ENCODE measurements at regions not wholly inside any gene's neighbourhood (a gene's known extent, or its start where the extent isn't known, plus 50 kb on each side); places are given as distances from the start of the nearest gene placed in this dataset.
A peak's percentile ranks its signal among the peaks of the same experiment; 100 is the strongest.

DNA sequence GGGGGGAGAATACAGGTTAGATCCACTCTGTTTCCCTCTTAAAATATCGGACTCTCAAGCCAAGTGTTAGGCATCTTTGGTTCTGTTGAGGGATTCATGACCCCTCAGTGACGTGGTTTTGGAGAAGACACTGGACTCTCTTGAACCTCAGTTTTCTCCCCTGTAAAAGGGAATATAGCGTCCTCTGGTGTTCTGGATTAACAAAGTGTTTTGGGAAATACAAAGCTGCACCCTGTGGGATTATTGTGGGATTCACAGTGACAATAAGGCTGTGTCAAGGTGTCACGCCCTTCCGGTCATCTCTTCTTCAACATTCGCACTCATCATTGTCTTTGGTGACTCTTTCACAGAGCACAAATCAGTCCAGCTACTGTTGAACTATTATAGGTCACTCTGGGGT lies 139.0 kb downstream of the IRX1 start:
- H3K4me3 Mint-ChIP-seq, result no peak overlapping the region
- H4K8ac ChIP-seq (replicated peaks; ENCODE audit: insufficient read length, low read depth, low read length), result no peak overlapping the region

More for the DNA sequence above, 139.0 kb downstream of the IRX1 start:
- Histone ChIP-seq H2AFZ (ENCODE audit: low read length) (no peak overlapping the region), H3T11ph (ENCODE audit: low read length) (no peak overlapping the region), H3K27me3 (ENCODE audit: insufficient read depth, low read length) (no peaks in the 10 kb centered on the region), H3K23ac (ENCODE audit: insufficient read length, low read depth, low read length) (no peak overlapping the region), H2BK5ac (ENCODE audit: insufficient read length, low read length) (no peak overlapping the region), H3K4me2 (ENCODE audit: insufficient read depth, insufficient read length, low read length) (no peak overlapping the region), H4K91ac (ENCODE audit: insufficient read length, low read depth, low read length) (no peak overlapping the region), H3K4me1 (ENCODE audit: insufficient read depth, low read length) (no peaks in the 10 kb centered on the region; the same call in 1 of the 2 replicates), H3K79me1 (ENCODE audit: insufficient read depth, low read depth, low read length, poor library complexity, severe bottlenecking) (no peaks in the 10 kb centered on the region), H2AK5ac (ENCODE audit: insufficient read length, low read length) (no peak overlapping the region), H3K79me2 (ENCODE audit: insufficient read depth, low read length) (no peaks in the 10 kb centered on the region), H3K4ac (ENCODE audit: low read depth, low read length) (no peak overlapping the region), H2BK120ac (ENCODE audit: low read depth, low read length, poor library complexity, severe bottlenecking) (no peak overlapping the region), H4K20me1 (ENCODE audit: control insufficient read depth, insufficient read depth, insufficient read length) (no peaks in the 10 kb centered on the region), H4K5ac (ENCODE audit: insufficient read length, low read depth, low read length) (no peak overlapping the region), H3K18ac (ENCODE audit: insufficient read length, low read depth, low read length) (no peak overlapping the region), H2BK12ac (ENCODE audit: insufficient read length, low read depth, low read length) (no peak overlapping the region), H3K56ac (ENCODE audit: insufficient read length, low read depth, low read length) (no peak overlapping the region), H3K9me3 (ENCODE audit: control insufficient read depth, low read depth, low read length) (no peaks in the 10 kb centered on the region), H3K14ac (ENCODE audit: insufficient read depth, low read length) (no peak overlapping the region), H3K23me2 (ENCODE audit: insufficient read length, low read depth, low read length, poor library complexity, severe bottlenecking) (no peaks in the 10 kb centered on the region), H2BK20ac (ENCODE audit: low read depth, low read length, poor library complexity, severe bottlenecking) (no peak overlapping the region), H2BK15ac (ENCODE audit: low read depth, low read length) (no peak overlapping the region), H3K9ac (ENCODE audit: extremely low read depth, insufficient read length, low read length) (no peak overlapping the region), H3K27ac (ENCODE audit: insufficient read length, low read depth, low read length) (no peak overlapping the region)
- no peaks in the 10 kb centered on the region for H3K36me3 Mint-ChIP-seq (ENCODE audit: insufficient read depth in 1 of 3, low read depth in 3 of 3)
- TF ChIP-seq, protein P1, sequence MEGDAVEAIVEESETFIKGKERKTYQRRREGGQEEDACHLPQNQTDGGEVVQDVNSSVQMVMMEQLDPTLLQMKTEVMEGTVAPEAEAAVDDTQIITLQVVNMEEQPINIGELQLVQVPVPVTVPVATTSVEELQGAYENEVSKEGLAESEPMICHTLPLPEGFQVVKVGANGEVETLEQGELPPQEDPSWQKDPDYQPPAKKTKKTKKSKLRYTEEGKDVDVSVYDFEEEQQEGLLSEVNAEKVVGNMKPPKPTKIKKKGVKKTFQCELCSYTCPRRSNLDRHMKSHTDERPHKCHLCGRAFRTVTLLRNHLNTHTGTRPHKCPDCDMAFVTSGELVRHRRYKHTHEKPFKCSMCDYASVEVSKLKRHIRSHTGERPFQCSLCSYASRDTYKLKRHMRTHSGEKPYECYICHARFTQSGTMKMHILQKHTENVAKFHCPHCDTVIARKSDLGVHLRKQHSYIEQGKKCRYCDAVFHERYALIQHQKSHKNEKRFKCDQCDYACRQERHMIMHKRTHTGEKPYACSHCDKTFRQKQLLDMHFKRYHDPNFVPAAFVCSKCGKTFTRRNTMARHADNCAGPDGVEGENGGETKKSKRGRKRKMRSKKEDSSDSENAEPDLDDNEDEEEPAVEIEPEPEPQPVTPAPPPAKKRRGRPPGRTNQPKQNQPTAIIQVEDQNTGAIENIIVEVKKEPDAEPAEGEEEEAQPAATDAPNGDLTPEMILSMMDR (conservative IDR thresholded peaks at IDR 0.05), result peak; percentile 55; the same call in 2 of the 3 replicates
- H3K9me3 Mint-ChIP-seq, result no peaks in the 10 kb centered on the region
- no CpG with 5 or more reads among the region's 6 CpGs for WGBS (ENCODE audit: extremely low coverage, insufficient read length, low lambda C conversion rate)
- H3K4me1 Mint-ChIP-seq, result peaks cover 3 to 10% of the 10 kb centered on the region in 2 experiments; a peak in 3 of 4 replicates
- no peak for DNase-seq
- no peak overlapping the region for H3K27ac Mint-ChIP-seq
- peaks cover 4% of the 10 kb centered on the region for H3K27me3 Mint-ChIP-seq (ENCODE audit: low read depth)

All from H9 (cell line).